GM18511 (cell line): ENCODE measurements at regions not wholly inside any gene's neighbourhood (a gene's known extent, or its start where the extent isn't known, plus 50 kb on each side); places are given as distances from the start of the nearest gene placed in this dataset.
"Not testable (repeated sequence)": the region's sequence is repeated elsewhere in the genome, so short reads cannot be mapped to it uniquely, and the experiment has no call there.

Experiments used
- ATAC-seq: cut with Tn5 transposase; IDR thresholded peaks from one replicate; pipeline ENCODE4 v1.9.1; 2021; ENCODE audit warnings: mild to moderate bottlenecking, moderate library complexity; ENCODE audit not compliant: unreplicated experiment

DNA sequence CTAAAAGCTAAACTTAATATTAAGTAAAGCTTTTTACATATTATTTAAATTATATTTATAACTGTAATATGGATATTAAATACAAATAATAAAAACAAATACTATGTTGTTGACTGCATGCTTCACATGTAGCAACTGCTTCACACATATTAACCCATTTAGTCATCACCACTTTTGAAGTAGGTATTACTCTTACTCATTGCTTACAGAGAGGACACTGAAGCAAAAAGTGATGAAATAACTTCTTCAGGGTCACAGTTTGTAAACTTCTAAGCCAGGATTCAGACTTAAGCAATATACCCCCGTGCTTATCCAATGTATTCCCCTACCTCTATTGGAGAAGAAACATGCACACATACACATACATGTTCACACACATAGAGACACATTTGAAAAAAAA lies 166.6 kb downstream of the DKK2 start:
- no peak for ATAC-seq

DNA sequence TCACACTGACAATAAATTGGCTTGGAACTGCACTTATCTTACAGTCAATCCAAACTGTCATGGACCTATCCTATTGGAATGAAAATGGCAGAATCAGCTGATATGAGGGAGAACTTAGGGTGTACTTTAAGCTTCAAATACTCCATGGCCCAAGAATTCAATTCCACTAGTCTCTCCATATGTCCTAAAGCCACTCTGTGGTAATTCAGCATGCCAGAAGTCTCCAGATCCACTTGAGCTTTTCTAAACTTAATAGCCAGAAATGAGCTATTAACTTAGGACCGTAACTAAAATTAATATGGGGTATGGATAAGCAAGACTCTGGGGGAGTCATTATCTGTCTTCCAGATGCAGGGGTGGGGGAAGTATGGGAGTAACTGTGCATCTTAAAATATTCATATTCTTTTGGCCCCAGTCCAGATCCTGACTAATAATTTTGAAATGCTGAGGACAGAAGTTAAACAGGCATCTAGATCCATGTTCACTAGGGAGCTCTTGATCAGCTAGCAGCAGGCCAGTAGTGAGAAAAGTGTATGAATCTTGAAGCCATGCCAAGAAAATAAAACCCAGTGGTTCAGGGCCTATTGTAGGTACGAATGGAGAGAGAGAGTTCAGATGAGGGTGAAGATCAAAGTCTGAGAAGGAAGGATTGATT lies 167.6 kb downstream of the DKK2 start:
- no peak for ATAC-seq

DNA sequence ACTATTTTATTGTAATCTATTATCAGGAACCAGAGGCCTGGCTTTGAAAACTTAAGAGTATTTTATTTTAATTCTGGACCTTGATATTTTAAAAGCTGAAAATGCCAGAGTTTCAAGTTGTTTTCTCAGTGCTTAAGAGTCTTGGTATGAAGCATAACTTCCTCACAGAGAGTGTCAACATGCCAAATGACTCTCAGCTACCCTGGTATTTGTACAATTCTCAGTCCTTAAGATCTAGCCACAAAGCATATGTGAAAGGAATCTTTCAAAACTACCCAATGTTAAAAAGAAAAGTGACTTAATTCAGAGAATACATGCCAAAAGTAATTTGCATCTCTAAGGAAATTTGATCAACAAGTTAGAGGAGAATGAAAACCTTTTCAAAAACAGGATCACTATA lies 171.9 kb downstream of the DKK2 start:
- no peak for ATAC-seq

DNA sequence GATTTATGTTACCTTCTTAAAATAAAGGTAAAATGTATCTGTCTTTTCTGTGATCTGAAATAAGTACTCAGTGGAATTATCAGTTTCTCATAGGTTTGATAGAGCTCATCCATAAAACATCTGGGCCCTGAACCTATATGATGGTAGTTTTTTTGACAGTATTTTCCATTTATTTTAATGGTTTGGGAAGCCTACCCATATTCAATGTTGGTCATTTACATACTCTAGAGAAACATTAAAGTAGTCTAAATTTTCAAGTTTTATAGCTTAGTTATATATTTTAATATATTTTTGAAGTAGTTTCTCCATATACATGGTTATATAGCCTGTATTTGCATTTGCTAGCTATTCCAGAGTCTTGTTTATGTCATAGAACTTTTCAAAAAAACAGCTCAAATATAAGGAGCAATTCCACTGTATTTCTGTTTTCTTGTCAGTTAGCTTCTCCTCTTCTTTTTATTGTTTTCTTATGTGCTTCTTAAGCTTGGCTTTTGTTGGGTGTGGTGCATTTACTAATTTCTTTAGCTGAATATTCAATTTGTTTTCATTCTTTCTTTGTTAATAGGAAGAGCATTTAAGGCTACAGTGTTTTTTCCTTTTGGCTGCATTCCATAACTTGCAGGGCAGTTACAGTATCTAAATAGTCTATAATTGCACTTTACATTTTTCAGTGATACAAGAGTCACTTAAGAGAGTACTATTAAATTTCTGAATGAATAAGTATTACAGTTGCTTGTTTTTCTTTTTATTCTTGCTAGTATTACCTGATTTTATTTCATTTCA lies 181.4 kb downstream of the DKK2 start:
- ATAC-seq, result no peak

DNA sequence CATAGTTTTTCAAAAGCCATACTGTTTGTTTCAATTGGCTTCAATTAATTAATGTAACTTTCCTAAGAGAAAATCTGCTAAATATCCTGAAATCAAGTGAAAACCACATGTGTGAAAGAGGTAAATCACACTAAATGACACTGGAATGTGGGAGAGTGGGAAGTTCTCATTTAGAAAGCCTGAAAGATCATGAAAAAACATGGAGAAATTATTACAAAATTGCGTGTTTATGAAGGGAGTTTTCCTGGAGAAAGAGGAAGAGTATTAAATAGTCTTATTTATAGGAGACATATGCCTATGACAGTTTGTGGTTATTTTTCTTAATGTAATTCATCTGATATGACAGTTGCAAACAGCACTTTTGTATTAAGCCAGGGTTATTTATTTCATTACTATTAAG lies 183.7 kb downstream of the DKK2 start:
- ATAC-seq, result no peak

DNA sequence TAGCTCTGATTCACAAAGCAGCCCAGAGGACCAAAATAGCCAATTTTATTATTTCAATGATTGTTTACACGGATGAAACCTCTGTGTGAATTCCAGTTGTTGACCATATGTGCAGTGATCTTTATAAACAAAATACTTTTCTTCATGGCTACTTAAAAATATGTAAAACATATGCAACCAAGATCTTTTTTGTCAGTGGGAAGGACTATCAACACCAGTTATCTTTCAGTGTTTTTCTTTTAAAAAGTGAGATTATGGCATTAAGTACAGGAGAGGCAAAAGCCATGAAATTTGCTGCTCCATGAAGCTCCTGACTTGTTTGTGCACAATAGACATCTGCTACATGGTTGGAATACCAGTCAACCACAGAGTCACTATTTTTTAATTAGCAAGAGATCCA lies 184.4 kb downstream of the DKK2 start:
- ATAC-seq, result no peak

DNA sequence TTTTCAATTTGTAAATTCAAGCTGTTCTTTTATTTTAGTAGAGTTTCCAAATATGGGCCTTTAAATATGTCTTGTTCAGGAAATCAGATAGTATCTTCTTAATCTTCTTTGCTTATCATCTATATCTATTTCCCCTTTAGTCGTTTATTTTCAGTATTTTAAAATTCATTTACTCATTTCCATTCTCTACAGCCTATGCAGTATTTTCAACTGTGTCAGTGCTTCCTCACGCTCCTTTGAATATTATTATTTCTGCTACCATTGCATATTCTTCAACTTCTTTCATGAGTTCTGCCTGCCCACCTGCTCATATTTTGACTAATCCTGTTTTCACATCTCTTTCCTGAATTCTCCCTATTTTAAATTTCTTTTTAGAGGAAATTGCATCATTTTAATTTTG lies 185.4 kb downstream of the DKK2 start:
- ATAC-seq, result no peak

DNA sequence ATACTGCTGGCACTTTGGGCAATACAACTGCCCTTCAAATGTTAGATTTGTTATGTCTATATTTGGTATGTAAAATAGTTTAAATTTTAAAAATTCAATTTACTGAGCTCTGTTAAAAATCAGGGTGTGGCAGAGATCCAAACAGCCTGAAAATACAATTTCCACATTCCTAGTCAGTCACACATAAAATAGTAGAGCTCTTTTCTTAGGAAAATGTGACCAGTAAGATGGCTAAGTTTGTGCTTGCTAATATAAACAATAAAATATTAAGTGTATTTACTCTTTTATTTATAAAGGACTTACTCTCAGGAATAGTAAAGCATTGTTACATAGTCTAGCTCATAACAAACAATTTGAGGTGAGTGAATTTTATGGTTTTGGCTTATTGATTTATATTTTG lies 200.2 kb downstream of the DKK2 start:
- no peak for ATAC-seq

DNA sequence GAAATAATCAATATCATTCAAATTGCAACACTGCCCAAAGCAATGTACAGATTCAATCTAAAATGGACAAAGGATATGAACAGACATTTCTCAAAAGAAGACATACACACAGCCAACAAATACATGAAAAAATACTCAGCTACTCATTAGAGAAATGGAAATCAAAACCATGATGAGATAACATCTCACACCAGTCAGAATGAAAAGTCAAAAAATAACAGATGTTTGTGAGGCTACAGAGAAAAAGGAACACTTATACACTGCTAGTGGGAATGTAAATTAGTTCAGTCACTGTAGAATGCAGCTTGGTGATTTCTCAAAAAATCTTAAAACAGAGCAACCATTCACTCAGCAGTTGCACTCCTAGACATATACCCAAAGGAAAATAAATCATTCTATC lies 205.2 kb downstream of the DKK2 start:
- no peak for ATAC-seq

DNA sequence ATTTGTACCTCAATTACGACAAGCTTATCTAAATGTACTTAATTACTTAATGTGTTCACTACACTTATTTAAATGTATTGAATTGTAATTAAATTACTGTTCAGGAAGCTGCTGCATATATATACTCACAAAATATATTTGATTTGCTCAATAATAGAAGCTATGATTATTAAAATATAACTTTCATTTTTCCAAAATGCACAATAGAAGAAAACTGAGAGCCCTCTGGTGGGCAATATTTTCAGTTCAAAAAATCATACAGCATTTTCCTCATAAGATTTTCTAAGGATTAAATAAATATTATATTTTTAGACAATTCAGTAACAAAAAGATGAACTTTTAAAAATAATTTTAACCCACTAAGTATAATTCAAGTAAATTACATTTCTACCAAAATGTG lies 217.3 kb downstream of the DKK2 start:
- no peak for ATAC-seq

DNA sequence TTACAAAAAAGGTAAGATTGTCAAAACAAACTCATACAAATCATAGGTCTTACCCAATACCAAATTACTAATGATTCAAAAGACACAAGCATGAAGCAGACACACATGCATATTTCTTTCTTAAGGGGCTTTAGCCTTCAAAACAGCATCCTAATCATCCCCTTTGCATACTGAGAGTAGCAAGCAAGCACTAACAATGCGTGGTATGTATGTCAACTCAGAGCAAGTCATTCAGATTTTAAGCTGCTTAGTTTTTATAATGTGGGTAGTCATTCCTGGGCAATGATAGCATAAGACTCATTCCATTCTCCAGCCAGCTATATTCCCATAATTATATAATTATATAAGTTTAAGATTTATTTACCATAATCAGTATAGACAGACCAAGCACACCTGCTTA lies 219.6 kb downstream of the DKK2 start:
- no peak for ATAC-seq

DNA sequence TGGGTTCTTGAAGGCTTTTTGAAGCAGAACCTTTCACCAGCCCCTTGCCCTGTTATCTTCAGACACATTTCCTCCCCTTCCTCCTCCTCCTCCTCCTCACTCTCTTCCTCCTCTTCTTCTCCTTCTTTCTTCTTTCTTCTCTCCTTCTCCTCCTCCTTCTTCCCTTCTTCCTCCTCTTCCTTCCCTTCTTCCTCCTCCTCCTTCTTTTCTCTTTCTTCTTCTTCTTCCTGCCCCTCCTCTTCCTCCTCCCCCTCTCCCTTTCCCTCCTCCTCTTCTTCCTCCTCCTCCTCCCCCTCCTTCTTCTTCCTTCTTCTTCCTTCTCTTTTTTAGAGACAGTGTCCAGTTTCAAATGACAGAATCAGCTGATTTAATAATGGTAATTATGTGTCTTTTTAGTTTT lies 226.0 kb downstream of the DKK2 start:
- no peak for ATAC-seq

DNA sequence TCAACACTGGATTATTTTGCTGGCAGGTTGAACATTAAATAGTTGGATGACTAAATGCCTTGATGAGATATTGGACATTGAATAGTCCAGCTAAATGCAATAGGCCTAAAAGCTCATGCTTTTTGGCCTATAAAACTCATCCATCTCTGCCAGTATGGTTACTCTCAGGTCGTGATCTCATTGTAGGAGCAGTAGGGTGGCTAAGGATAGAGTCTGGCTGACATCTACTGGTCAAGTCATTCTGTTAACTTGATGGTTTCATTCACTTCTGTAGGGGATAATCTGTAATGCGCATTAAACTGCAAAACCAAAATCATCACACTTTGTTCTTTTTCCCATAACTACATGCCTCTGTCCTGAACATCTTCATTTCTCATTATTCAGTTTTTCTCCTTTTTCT lies 227.0 kb downstream of the DKK2 start:
- peak; percentile 56 for ATAC-seq

DNA sequence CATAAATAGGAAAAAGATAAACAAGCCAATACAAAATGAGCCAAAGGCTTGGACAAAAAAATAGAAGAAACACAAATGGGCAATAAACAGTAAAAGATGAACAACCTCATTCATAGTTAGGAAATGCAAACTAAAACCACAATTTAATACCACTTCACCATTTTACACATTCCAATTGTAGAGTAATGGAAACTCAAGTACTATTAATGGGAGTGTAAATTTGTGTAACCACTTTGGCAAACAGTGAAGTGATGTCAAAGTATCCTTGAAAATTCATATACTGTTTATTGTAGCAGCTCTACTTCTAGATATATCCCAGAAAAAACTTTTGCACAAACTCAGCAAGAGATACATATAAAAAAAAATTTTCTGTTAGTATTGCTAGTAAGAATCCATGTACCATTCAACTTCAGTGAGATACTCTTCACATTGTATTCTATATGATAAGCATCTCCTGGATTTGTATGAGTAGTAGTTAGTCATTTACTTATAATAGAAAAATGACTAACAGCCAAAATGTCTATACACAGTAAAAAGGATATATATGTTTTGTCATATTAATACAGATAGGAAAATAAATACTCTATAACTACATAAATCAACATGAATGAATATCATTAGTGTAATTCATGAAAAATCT lies 229.8 kb downstream of the DKK2 start:
- ATAC-seq, result no peak

DNA sequence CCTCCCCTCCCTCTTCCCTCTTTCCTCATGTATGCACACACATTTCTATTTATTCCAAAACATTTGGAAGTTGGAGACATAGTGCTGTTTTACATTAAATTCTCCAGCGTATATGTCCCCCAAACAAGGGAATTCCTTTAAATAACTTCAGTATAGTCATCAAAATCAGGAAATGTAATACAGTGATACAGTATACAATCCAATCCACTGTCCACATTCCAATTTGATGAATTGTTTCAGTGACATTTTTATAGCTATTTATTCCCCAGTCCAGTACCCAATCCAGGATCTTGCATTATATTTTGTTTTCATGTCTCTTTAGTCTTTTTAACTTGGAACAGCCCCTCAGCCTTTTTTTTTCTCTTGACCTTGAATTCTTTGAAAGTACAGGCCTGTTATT lies 233.0 kb downstream of the DKK2 start:
- ATAC-seq, result no peak

DNA sequence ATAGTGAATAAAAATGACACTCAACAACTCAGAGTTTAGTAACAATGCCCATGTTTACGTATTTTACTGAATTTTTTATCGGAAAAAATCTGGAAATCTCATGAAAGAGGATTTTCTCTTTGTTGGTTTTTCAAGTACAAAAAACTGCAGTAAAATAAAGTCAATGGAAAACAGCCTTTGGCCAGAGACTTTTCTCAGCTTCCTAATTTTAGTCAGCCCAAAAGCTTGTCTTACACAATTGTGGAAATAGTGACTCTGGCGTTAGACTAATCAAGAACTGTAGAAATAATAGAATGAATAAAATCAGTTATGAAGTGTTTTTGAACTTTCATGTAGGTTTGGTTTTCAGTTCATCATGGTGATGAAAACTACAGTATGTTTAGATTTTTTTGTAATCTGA lies 234.7 kb downstream of the DKK2 start:
- no peak for ATAC-seq

DNA sequence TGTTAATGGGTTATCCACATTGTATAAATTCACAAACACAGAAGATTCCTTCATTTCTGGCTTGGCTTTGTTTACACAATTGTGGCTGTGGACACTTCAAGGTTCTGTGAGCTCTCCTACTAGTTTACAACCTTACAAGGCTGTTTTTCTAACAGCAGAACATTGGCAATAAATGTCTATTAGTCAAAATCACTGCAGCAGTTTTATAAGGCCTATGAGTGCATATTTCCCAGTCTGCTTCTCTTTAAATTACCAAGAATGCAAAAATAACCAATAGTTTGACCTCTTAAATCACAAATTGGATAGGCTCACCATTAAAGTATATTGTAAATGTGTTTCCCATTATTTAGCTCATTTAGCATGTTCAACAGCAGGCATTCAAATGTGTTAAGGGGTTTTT lies 239.2 kb downstream of the DKK2 start:
- ATAC-seq, result no peak

DNA sequence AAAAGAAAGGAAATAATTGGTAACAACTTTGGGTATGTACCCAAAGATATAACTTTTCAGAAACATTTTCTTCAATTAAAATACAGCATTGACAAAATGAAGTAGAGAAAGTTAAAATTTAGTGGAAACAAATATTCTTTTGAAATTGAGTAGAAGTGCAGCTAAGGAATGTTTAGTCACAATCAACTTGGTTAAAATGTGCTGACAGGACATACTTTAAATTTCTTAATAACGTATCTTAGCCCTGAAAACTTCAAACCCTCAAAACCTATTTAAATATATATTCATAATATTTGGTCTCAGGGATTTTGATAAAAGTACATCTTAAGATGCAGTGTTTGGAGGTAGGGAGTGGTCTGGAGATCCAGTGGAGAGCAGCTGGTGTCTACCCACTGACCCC lies 240.8 kb downstream of the DKK2 start:
- no peak for ATAC-seq

DNA sequence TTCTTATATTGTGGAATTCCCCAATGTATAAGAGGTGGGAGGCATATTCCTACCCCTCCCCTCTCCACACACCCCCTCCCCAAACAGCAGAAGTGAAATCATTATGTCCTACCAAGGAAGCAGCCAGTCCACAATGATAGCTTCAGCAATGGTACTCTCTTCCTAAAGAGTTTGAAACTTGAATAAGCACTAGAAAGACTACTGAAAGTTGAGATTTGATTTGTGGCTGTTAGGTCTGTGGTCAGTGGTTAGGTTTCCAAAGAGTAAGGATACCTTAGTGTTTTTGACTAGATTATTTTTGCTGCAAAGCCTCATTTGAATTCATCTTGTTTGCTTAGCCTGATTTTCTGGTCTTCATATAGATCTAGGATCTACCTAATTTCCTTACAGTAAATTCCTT lies 242.2 kb downstream of the DKK2 start:
- ATAC-seq, result no peak

DNA sequence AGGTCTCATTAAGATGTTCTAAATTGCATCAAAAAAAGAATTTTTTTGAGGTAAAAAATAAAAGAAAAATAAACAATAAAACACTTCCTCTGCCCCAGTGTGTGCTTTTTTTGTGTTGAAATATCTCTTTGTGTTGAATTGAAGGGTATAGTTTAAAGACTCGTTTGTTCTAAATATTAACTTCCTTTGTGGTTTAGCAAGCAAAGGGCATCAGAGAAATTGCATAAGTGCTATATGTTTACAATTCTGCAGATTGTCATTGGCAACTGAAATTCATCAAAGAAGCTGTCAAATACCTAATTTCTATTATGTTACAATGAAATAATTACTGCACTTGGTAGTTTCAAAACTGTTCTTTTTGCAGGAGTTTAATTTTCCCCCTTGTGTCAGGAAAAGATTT lies 260.5 kb downstream of the DKK2 start:
- ATAC-seq, result no peak

DNA sequence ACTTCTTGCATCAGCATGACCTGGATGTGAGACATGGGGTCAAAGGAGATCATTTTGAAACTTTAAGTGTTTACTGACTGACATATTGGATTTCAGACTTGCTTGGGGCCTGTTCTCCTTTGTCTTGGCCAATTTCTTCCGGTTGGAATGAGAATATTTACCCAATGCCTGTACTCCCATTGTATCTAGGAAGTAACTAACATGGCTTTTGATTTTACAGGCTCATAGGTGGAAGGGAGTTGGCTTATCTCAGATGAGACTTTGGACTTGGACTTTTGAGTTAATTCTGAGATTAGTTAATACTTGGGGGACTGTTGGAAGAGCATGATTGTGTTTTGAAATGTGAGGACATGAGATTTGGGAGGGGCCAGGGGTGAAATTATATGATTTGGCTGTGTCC lies 262.1 kb downstream of the DKK2 start:
- not testable (repeated sequence) for ATAC-seq
